ENCODE measurements at regions not wholly inside any gene's neighbourhood (a gene's known extent, or its start where the extent isn't known, plus 50 kb on each side); places are given as distances from the start of the nearest gene placed in this dataset.
"Not testable (repeated sequence)": the region's sequence is repeated elsewhere in the genome, so short reads cannot be mapped to it uniquely, and the experiment has no call there.

DNA sequence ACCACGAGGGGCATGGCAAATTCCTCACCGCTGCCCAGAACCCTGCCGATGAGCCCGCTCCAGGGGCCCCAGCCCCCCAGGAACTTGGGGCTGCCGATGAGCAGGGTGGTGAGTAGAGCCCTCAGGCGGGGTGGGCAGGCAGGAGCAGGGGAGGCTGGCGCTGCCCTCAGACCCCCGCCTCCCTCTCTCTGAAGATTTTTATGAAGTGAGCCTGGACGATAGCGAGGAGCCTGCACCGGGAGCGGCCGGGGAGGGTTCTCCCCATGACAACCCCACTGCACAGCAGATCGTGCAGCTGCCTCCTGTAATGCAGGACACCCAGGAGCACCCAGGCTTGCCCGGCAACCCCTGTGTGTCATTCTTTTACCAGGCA lies 56.7 kb upstream of the UBE2Q2 start:
- DNase-seq (no peak), ATAC-seq (no peak)
- ChIA-PET POLR2A (ENCODE audit: unreplicated experiment) (no interaction called here), CTCF (no interaction called here)
- H2AFZ ChIP-seq (ENCODE audit: low read length), result no peak overlapping the region
- intact Hi-C loops (cut with micrococcal nuclease), result no loop called here
- peaks cover 30% of the 10 kb centered on the region for H3K27me3 ChIP-seq (ENCODE audit: low read length)
- H3K27ac ChIP-seq (ENCODE audit: low read length), result no peak overlapping the region
- H3K4me3 ChIP-seq (ENCODE audit: low read length), result no peak overlapping the region
- H3K4me1 ChIP-seq (ENCODE audit: insufficient read depth, low read length), result no peaks in the 10 kb centered on the region
- H3K36me3 ChIP-seq (ENCODE audit: low read depth, low read length), result no peaks in the 10 kb centered on the region
- H3K79me2 ChIP-seq (ENCODE audit: low read length), result no peaks in the 10 kb centered on the region
- TF ChIP-seq EZH2 (IDR thresholded peaks at IDR 0.05; ENCODE audit: low read length, unreplicated experiment) (no peak), EZH2phosphoT487 (IDR thresholded peaks at IDR 0.05; ENCODE audit: borderline replicate concordance, low read length) (no peak)
- TF ChIP-seq, protein P1, sequence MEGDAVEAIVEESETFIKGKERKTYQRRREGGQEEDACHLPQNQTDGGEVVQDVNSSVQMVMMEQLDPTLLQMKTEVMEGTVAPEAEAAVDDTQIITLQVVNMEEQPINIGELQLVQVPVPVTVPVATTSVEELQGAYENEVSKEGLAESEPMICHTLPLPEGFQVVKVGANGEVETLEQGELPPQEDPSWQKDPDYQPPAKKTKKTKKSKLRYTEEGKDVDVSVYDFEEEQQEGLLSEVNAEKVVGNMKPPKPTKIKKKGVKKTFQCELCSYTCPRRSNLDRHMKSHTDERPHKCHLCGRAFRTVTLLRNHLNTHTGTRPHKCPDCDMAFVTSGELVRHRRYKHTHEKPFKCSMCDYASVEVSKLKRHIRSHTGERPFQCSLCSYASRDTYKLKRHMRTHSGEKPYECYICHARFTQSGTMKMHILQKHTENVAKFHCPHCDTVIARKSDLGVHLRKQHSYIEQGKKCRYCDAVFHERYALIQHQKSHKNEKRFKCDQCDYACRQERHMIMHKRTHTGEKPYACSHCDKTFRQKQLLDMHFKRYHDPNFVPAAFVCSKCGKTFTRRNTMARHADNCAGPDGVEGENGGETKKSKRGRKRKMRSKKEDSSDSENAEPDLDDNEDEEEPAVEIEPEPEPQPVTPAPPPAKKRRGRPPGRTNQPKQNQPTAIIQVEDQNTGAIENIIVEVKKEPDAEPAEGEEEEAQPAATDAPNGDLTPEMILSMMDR (conservative IDR thresholded peaks at IDR 0.05; ENCODE audit: low read depth, low read length), result no peak
- no peaks in the 10 kb centered on the region for H3F3A ChIP-seq (ENCODE audit: low read length, unreplicated experiment)
- no peaks in the 10 kb centered on the region for H3K9me3 ChIP-seq (ENCODE audit: low read length)
- no peak overlapping the region for H3K9ac ChIP-seq (ENCODE audit: low read length)
- H3K9me2 ChIP-seq (replicated peaks; ENCODE audit: low read length), result no peaks in the 10 kb centered on the region
- H4K20me1 ChIP-seq (ENCODE audit: low read length), result no peaks in the 10 kb centered on the region
- no peak overlapping the region for H3K4me2 ChIP-seq (ENCODE audit: low read length)
- BruUV-seq (replicated peaks), result no TSS peak

DNA sequence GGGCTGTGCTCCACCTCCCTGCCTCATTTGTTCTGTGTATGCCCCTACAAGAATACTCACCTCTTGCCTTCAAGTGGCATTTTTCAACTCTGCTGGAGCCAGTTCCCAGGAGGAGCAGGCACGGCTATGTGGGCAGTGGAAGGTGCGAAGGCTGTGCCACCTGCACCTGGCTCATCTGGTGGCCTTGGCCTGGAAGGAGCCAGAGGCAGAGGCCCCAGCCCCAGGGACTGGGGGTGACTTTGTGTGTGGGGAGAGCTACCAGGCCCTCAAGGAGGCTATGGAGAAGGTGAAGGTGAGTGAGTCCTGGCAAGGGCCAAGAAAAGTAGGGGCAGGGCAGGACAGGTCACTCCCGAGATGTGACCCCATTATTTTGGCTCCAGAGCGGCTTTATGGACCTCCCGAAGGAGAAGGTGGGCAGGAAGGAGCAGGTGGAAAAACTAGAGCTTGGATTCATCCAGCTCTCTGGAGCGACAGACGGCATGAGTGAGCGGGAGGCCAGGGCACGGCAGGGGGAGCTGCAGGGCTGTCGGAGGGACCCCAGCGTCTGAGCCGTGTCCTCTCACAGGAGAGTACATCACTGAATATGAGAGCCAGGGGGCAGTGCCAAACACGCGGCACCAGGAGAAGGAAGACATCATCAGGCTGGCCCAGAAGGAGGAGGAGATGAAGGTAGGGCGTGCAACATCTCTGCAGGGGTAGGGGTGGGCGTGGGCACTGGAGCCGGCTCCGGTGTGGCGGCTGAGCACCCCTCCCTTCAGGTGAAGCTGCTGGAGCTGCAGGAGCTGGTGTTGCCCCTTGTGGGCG lies 57.3 kb upstream of the UBE2Q2 start:
- Histone ChIP-seq H3K4me3 (ENCODE audit: low read length) (no peak overlapping the region), H3K4me2 (ENCODE audit: low read length) (no peak overlapping the region), H3F3A (ENCODE audit: low read length, unreplicated experiment) (no peaks in the 10 kb centered on the region), H3K79me2 (ENCODE audit: low read length) (no peaks in the 10 kb centered on the region), H3K4me1 (ENCODE audit: insufficient read depth, low read length) (no peaks in the 10 kb centered on the region), H3K9ac (ENCODE audit: low read length) (no peak overlapping the region), H3K9me3 (ENCODE audit: low read length) (no peaks in the 10 kb centered on the region), H4K20me1 (ENCODE audit: low read length) (no peaks in the 10 kb centered on the region), H3K27ac (ENCODE audit: low read length) (no peak overlapping the region), H2AFZ (ENCODE audit: low read length) (no peak overlapping the region), H3K27me3 (ENCODE audit: low read length) (peaks cover 30% of the 10 kb centered on the region), H3K36me3 (ENCODE audit: low read depth, low read length) (no peaks in the 10 kb centered on the region), H3K9me2 (replicated peaks; ENCODE audit: low read length) (no peaks in the 10 kb centered on the region)
- no peak for ATAC-seq
- ChIA-PET POLR2A (ENCODE audit: unreplicated experiment) (no interaction called here), CTCF (no interaction called here)
- TF ChIP-seq EZH2phosphoT487 (IDR thresholded peaks at IDR 0.05; ENCODE audit: borderline replicate concordance, low read length), result no peak
- TF ChIP-seq EZH2 (IDR thresholded peaks at IDR 0.05; ENCODE audit: low read length, unreplicated experiment), result no peak
- TF ChIP-seq, protein P1 (conservative IDR thresholded peaks at IDR 0.05; ENCODE audit: low read depth, low read length), result no peak
- intact Hi-C loops (cut with micrococcal nuclease), result no loop called here
- no peak for DNase-seq
- BruUV-seq (replicated peaks), result no TSS peak

DNA sequence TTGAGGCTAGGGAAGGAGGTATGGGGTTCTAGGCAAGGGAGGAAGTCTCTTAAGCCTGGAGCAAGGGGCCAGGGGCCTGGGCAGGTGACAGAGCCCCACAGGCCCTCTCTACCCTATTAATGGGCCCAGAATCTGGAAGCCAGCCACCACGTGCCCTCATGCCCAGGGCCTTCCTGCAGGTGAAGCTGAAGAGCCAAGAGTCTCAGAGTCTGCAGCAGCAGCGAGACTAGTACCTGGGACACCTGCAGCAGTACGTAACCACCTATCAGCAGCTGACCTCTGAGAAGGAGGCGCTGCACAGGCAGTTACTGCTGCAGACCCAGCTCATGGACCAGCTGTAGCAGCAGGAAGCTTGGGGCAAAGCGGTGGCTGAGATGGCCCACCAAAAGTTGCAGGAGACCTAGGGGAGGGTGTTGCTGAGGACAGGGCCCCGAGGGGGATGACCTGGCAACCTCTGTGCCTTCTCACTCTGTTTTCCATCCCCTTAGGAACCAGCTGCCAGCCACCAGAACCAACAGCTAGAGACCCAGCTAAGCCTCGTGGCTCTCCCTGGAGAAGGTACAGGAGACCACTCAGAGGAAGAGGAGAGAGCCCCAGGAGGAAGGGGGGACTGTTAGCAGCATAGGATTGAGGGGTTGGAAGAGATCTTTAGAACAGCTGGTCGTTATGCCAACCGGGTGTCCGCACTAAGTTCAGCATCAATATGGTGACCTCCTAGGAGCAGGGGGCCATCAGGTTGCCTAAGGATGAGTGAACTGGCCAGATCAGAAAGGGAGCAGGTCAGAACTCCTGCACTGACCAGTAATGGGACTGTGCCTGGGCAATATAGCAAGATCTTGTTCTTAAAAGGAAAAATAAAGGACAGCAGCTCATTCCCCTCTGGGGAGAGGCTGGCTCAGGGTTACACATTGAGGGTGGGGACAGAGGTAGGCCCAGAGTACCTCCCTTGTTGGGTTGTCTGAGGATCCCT lies 58.5 kb upstream of the UBE2Q2 start:
- H3K27ac ChIP-seq (ENCODE audit: low read length); H3K4me2 ChIP-seq (ENCODE audit: low read length); H3K9me3 ChIP-seq (ENCODE audit: low read length); H3K9ac ChIP-seq (ENCODE audit: low read length); H3K9me2 ChIP-seq (replicated peaks; ENCODE audit: low read length); H3K36me3 ChIP-seq (ENCODE audit: low read depth, low read length); ATAC-seq; CTCF ChIA-PET; intact Hi-C loops (cut with micrococcal nuclease); H4K20me1 ChIP-seq (ENCODE audit: low read length); DNase-seq; H3F3A ChIP-seq (ENCODE audit: low read length, unreplicated experiment); H3K79me2 ChIP-seq (ENCODE audit: low read length); H3K4me3 ChIP-seq (ENCODE audit: low read length); POLR2A ChIA-PET (ENCODE audit: unreplicated experiment); BruUV-seq (replicated peaks); H3K4me1 ChIP-seq (ENCODE audit: insufficient read depth, low read length); H2AFZ ChIP-seq (ENCODE audit: low read length): not testable (repeated sequence)
- H3K27me3 ChIP-seq (ENCODE audit: low read length), result peaks cover 30% of the 10 kb centered on the region

DNA sequence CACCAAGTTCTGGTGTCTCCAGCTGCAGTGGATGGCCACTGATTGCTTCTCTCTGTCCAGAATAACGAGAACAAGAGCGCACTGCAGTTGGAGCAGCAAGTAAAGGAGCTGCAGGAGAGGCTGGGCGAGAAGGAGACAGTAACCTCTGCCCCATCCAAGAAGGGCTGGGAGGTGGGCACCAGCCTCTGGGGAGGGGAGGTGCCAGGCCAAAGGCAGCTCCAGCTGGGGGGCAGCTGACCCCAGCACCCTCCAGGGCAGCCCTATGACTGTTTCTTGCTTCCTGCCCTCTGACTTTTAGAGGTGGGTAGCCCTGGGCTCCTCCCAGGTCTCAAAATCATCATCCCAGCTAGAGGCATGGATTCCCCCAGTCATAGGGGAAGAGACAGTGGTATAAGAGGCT lies 59.7 kb upstream of the UBE2Q2 start:
- POLR2A ChIA-PET (ENCODE audit: unreplicated experiment); BruUV-seq (replicated peaks); H3K4me2 ChIP-seq (ENCODE audit: low read length); H3K9me2 ChIP-seq (replicated peaks; ENCODE audit: low read length); CTCF ChIA-PET; DNase-seq; intact Hi-C loops (cut with micrococcal nuclease); H3K4me1 ChIP-seq (ENCODE audit: insufficient read depth, low read length); H2AFZ ChIP-seq (ENCODE audit: low read length); H3K4me3 ChIP-seq (ENCODE audit: low read length); H3K9me3 ChIP-seq (ENCODE audit: low read length); H3K9ac ChIP-seq (ENCODE audit: low read length); ATAC-seq; H3K79me2 ChIP-seq (ENCODE audit: low read length); H3F3A ChIP-seq (ENCODE audit: low read length, unreplicated experiment); H4K20me1 ChIP-seq (ENCODE audit: low read length); H3K27ac ChIP-seq (ENCODE audit: low read length); H3K36me3 ChIP-seq (ENCODE audit: low read depth, low read length): not testable (repeated sequence)
- H3K27me3 ChIP-seq (ENCODE audit: low read length), result peaks cover 24% of the 10 kb centered on the region
